Germinal center (tissue), 1 donor: ENCODE measurements at regions not wholly inside any gene's neighbourhood (a gene's known extent, or its start where the extent isn't known, plus 50 kb on each side); places are given as distances from the start of the nearest gene placed in this dataset.

ENCODE experiments used
- DNase-seq: peaks from one replicate; pipeline ENCODE4 v3.0.0; 2012; ENCODE audit warnings: mixed read lengths, low spot score

GRCh38 chr19:32251634-32252332, 93.6 kb upstream of the ZNF507 start:
- no peak for DNase-seq

- DNase-seq: no peak
These were observed 93.1 kb upstream of the ZNF507 start for GRCh38 chr19:32252333-32252669.

DNA sequence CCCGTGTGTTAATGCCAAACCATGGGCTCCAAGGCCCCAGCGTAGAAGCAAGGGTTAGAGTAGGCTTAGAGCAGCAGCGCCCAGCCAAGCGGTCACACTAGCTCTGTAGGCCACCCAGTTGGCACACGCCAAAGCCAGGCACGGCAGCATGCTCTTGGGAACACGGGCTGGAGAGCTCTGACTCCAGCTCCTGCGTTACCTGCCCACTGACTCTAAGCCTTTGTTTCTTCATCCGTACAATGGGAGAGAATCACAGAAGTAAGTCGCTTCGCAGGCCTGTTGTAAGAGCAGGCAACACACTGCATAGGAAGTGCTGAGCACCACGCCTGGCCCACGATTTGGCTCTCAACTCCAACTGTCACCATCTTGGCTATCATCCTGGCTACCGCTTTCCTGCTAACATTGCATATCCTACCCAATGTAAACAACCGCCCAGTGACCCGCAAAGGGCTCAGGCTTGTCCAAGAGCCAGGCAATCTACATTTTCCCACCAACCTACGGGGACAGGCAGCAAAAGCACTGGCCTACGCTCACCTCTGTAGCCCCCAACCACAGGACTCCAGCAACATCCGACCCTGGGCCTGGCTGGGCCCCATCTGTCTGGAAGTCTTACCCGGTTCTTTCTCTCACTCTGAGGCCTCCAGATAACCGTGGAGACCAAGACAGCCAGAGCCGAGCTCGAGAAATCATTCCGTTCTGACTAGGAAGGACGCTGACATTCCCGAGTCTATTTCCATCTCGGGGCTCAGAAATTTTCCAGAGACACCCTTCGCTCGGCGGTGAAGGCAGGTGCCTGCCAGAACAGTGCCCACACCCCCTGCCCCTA, 91.5 kb upstream of the ZNF507 start:
- DNase-seq: no peak

DNA sequence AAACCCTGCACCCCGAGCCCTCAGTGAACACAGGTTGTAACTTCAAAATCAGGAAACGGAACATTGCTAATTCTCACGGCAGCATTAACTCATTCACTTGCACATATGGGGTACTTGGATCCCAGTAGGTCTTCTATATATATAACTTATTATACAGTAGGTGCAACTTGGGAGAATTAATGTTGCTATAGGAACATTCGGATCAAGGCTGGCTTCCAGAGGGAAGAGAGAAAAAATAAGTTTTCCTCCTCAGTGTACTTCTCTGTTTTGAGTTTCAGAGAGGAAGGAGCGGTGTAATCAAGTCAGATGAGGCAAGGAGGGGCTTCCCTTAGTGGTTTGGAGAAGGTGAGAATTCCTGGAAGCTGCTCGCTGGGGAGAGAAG, 90.9 kb upstream of the ZNF507 start:
- DNase-seq: no peak

- no peak for DNase-seq
These were observed 89.7 kb upstream of the ZNF507 start for GRCh38 chr19:32255536-32256295.

GRCh38 chr19:32256341-32256975, 89.0 kb upstream of the ZNF507 start:
- DNase-seq: no peak

- no peak for DNase-seq
These were observed 87.9 kb upstream of the ZNF507 start for GRCh38 chr19:32257326-32258073.

DNA sequence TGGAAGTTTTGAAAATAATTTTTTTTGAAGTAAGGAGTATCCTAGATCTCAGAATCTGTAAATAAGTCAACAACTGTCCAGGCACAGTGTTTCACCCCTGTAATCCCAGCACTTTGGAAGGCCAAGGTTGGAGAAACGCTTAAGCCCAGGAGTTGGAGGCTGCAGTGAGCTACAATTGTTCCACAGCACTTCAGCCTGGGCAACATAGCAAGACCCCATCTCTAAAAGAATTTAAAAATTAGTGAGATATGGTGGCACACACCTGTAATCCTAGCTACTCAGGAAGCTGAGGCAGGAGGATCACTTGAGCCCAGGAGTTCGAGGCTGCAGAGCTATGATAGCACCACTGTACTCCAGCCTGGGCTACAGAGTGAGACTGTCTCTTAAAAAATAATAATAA, 87.2 kb upstream of the ZNF507 start:
- DNase-seq: no peak

DNA sequence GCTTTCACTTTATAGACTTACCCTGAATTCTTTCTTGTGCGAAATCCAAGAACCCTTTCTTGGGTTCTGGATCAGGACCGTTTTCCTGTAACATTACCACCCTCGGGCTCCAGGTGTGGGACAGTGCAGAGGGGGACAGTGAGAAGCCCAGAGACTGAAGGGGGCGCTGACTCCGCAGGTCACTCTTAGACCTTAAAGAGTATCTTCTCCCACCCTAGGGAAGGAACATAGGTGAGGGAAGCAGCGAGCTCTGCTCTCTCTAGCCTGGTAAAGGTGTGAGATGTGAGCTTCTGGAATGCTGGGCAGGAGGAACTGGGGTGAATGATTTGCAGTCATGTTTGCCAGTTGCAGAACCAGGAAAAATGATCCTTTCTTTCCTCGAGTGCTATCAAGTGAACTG, 80.8 kb upstream of the ZNF507 start:
- DNase-seq: no peak

DNA sequence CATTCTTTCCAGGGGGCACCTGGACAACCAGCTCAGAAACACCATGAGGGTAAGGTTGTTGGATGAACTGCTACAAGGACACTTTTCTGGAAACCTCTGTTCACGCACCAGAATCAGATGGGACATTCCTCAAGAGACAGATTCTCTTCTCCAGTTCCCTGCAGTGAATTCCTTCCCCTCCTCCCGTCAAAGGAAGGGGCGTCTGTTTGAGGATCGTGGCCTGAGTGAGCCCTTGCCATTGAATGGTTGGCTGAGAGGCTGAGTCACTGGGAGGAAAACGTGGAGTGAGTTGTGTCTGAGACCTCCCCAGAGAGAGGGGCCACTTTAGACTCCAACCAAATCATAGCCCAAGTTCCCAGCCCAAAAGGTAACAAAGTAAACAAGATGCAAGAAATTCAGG, 79.4 kb upstream of the ZNF507 start:
- no peak for DNase-seq

DNA sequence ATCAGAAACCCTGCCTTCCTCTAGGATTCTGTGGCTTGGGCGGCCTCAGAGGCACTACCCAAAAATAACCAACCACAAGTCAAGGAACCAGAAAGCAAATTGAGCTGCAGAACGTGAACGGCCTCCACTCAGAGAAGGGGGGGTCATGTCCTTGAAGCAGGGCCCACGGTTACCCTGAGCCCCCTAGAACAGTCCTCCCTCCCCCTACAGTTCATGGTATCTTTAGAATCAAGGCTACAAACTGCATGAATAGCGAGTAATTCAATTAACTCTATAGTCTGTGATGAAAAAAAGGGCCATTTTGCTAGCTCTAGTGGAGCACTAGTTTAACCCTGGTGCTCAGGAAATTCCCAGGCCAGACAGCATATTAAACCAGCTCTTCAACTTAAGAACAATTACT, 79.0 kb upstream of the ZNF507 start:
- no peak for DNase-seq

- no peak for DNase-seq
These were observed 77.0 kb upstream of the ZNF507 start for GRCh38 chr19:32268381-32268780.

DNA sequence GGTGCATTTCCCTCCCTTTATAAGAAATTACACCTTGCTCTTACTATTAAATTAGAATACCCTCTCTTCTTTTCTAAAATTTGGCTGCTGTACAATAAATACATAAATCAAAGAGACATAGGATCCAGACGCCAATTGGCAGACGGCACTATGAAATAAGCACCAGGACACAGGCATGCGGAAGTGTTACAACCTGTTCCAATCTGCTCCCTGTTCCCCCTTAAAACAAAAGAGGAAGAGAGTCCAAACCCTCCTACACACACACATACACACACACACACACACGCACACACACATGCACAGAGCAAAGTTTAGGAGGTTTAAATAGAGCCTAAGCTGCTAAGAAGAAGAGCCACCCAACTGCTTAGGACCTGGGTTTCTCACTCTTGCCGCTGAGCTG, 75.6 kb upstream of the ZNF507 start:
- DNase-seq: no peak

DNA sequence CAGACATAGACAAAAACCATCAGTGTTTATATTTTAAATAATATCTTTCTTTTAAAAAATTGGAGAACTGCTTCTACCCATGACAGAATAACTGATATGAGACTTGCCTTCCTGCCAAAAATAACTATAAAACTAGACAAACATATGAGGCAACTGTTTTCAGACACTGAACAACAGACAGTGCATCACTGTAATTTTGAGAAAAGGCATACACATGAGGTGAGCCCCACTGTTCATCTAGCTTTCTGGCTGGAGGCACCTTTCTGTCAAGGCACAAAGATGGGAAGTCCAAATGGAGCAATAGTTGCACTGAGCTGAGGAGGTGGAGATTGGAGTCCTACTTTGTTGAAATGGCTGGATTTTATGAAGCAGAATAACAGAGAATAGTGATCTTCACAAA, 71.9 kb upstream of the ZNF507 start:
- no peak for DNase-seq

DNA sequence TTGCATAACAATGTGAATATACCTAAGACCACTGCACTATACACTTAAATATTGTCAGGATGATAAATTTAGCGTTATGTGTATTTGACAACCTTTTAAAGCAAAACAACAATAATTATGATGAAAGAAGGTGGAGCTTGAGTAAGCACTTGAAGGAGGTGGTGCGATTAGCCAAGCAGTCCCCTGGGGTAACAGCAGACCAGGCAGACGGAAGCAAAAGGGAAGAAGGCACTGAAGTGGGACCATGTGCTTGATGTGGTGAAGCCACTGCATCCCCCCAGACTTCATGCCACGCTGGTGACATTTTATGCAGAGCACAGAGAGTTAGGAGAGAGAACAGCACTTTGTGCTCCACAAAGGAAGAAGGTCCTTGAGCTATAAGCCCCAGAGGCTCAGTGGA, 58.3 kb upstream of the ZNF507 start:
- peak; percentile 9 for DNase-seq

DNA sequence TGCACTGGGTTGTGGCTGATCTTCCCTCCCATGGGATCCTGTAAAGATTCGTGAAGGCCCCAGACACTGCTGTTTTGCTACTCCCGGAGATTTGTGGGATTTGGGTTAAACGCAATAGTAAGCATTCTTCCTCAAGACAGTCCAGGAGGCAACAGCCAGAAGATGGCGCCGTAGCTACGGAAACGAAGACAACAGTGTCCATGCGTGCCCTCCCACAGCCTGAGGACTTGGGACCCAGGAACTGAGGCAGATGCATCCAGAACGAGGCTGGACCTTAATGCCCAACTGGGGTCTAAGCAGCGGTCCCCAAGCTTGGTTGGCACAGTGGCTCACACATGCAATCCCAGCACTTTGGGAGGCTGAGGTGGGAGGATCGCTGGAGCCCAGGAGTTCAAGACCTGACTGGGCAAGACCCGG, 57.6 kb upstream of the ZNF507 start:
- no peak for DNase-seq

GRCh38 chr19:32289566-32290210, 55.7 kb upstream of the ZNF507 start:
- no peak for DNase-seq

GRCh38 chr19:32291876-32292275, 53.5 kb upstream of the ZNF507 start:
- no peak for DNase-seq

DNA sequence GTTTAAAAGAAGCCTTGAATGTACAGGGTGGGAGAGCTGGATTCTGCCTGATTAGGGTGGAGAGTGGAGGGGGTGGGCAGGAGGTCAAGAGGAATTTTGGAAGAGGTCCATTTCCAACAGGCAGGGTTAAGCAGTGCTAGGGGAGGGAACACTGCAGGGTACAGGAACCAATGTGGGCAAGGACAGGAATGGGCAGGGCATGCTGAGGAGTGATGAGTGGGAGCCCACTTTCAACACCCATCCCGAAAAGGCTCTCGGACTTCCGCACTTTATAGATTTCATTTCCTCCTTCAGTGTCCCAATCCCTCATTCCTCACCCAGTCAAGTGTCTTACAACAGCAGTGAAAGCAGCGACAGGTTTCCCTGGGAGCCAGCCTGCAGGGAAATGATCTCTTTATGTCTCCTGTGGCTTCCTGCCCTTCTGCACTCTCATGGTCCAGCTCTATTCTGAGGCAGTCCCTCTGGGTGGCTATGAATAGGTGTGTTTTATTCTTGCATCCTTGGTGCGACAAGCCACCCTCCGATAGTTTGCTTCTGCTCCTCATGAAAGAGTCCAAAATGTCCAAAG, 50.5 kb upstream of the ZNF507 start:
- no peak for DNase-seq
